Fibroblast of skin of scalp (primary cell): ENCODE measurements at regions not wholly inside any gene's neighbourhood (a gene's known extent, or its start where the extent isn't known, plus 50 kb on each side); places are given as distances from the start of the nearest gene placed in this dataset.

Experiments used
- DNase-seq: peaks from one replicate; pipeline ENCODE4 v3.0.0-alpha.2; 2013

DNA sequence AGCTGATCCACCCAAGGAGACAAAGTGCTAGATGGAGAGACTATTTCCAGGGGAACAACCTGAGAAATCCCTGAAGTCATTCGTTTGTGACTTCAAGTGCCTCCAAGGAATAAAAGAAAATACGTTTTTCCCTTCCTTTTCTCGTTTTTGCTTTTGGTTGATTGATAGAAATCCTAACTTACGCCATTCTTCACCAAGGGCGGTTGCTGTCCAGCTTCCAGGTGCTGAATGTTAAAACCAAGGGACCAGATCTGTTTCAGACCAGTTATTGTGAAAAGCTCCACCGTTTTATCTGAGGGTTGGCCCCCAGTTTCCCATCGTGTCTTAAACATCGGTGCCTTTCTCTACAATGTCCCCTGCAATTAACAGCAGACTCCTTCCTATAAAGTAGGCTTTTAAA, 600.7 kb upstream of the SGCD start:
- DNase-seq, result peak; percentile 57

DNA sequence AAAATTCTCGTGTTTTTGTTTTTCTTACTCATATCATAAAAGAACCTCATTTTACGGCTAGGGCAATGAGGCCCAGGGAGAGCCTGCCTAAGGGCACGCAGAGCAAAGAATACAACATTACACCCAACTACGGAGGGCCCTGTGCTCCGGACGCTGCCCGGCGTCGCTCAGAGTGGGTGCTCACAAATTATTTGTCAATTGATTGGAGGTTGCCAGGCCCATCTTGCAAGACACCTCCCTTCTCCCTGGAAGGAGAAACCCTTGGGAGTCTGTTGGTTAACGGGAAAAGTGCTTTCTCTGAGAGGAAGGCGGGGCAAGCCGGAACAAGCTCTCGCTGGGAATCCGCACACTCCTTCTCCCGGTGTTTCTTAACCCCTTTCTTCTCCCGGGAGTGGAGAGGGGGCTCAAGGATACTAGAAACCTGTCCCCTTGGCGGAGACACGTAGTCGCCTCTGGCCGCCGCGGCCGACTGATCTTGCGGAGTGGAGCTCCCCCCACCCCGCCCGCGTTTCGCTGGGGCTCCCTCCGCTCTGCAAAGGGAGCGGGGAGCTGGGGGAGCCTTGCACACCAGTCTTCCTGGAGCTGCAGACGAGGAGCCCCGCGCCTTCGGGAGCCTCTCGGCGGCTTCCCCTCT, 599.3 kb upstream of the SGCD start:
- peak; percentile 36 for DNase-seq

DNA sequence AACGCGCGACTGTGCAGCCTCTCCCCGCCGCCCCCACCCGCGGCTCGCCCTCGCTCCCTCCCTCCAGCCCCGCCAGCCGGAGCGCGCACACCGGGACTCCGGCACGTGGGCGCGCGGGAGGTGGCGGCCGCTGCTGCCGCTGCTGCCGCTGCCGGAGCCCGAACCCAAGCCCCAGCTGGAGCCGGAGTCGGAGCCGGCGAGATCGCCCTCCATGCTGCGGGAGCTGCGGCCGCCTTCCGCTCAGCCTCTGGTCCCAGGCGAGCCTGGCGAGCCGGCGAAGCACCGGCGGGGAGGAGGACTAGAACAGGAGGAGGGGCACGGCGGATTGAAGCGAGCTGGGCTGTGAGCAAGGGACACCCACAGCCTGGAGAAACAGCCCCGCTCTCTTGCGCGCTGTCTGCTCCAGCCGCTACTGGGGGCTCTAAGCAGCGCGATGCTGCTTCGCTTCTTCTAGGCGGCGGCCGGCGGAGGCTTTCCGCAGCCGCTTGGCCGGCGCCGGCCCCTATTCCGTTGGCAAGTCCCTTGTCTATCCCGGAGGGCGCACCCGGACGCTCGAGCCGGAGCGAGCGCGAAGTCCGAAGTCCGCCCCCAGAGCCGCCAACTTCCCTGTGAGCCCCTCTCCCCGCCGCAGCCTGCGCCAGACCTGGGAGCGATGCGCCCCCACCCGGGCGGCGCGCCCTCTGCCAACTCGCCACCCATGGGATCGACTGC, 598.7 kb upstream of the SGCD start:
- peak; percentile 83 for DNase-seq

GRCh38 chr5:155728857-155729683, 597.9 kb upstream of the SGCD start:
- peak; percentile 79 for DNase-seq

GRCh38 chr5:155729684-155730059, 597.3 kb upstream of the SGCD start:
- DNase-seq, result peak; percentile 82

- peak; percentile 5 for DNase-seq
Observed at GRCh38 chr5:155732587-155733376, 594.2 kb upstream of the SGCD start.

DNA sequence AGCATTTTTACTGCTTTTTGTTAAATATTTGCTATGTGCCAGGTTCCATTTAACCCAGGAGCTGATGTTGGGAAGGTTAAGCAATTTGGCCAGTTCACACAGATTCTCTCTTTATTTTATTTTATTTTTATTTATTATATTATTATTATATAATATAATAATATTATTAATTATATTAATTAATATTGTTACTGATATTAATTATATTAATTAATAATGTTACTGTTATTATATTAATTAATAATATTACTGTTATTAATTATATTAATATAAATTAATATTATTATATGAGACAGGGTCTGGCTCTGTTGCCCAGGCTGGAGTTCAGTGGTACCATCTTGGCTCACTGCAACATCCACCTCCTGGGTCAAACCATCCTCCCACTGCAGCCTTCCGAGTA, 593.0 kb upstream of the SGCD start:
- DNase-seq, result no peak

- DNase-seq, result peak; percentile 72
Observed at GRCh38 chr5:155735388-155735787, 591.6 kb upstream of the SGCD start.

DNA sequence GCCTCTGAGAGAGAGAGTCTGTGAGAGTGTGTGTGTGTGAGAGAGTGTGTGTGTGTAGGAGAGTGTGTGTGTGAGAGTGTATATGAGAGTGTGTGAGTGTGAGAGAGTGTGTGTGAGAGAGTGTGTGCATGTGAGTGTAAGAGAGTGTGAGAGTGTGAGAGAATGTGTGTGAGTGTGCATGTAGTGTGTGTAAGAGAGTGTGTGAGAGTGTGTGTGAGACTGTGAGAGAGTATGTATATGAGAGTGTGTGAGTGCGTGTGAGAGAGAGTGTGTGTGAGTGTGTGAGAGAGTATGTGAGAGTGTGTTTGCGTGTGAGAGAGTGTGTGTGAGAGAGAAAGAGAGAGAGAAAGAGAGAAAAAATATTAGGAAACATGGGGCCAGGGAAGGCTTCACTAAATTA, 588.3 kb upstream of the SGCD start:
- no peak for DNase-seq

GRCh38 chr5:155746367-155747038, 580.5 kb upstream of the SGCD start:
- peak; percentile 5 for DNase-seq

GRCh38 chr5:155750101-155750500, 576.9 kb upstream of the SGCD start:
- peak; percentile 40 for DNase-seq

GRCh38 chr5:155750571-155750970, 576.4 kb upstream of the SGCD start:
- DNase-seq, result peak; percentile 45

DNA sequence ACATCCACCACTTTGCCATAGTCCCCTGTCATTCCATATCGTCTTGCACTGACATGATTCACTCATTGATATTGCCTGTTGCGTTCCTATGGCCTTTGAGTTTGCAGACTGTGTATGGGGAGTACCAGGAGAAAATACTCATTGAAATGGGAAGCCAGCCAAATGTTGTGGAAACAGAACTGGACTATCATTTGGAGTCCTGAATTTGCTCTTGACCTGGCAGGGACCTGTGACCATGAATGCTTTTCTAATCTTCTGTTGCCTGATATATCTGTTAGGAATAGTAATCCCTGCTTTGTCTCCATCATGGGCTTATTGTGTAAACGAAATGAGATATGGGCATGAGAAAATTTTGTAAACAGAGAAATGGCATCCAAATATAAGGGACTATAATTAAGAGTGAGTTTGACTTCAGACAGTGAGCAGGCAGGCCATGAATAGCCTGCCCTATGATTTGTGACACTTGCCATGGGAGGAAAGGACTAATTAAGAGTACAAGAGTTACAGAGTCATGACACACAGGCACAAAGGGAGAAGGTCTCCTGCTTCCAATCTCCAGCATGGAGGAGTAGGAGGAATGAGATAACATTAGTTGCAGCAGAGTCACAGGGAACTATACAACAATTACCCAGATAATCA, 572.9 kb upstream of the SGCD start:
- no peak for DNase-seq

- DNase-seq, result no peak
Observed at GRCh38 chr5:155759252-155759651, 567.7 kb upstream of the SGCD start.

DNA sequence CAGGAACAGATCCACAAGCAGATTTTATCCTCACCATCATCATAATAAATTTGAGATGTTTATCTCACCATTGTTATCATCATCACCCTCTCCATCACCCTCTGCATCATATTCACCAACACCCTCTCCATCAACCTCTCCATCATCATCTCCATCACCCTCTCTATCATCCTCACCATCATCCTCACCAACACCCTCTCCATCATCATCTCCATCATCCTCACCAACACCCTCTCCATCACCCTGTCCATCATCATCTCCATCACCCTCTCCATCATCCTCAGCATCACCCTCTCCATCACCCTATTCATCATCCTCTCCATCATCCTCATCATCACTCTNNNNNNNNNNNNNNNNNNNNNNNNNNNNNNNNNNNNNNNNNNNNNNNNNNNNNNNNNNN, 567.0 kb upstream of the SGCD start:
- DNase-seq, result no peak

- no peak for DNase-seq
Observed at GRCh38 chr5:155761502-155761901, 565.5 kb upstream of the SGCD start.

GRCh38 chr5:155765715-155766114, 561.2 kb upstream of the SGCD start:
- DNase-seq, result no peak

GRCh38 chr5:155767470-155767869, 559.5 kb upstream of the SGCD start:
- peak; percentile 9 for DNase-seq

DNA sequence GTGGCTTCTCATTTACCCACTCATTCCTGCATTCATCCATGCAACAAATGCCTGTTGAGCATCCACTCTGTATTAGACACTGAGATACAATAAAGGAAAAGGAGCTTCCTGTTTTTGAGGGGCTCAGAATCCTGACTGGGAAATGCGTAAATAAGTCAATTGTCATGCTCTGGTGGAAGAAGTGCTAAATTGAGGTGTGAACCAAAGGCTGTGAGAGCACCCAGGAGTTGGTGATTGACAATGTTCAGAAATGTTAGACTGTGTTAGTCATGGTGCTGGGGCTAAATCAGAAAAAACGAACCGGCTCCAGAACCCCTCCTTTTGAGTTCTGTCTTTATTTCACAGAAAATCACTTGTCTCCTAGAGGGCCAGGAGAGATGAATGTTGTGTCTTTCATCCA, 558.6 kb upstream of the SGCD start:
- DNase-seq, result no peak

DNA sequence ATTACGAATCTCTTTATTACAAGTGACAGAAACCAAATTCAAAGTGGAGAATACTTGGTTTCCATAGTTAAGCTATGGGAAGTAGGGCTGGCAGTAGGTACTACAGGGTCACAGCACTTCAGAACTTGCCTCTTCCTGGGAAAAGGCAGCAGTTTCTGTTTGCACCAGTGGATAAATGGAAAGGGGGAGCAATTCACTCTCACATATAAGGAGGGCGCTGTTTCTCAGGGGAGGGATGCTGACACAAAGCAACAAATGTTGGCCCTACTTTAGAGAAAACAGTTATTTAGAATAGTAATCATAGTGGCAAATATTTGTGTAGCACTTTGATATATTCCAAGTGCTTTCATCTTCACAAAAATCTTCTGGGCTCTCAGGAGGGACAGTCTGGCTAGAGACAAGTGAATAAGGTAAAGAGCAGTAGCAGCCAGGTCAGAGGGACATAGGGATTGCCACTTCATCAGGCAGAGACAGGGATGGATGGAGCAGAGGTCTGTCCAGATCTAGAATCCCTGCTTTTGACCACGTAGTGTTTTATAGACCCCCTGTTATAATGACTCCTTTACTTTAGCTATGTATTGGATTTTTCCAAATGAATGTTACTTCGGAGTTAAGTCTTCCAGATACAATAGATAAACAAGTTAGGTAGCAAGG, 554.8 kb upstream of the SGCD start:
- DNase-seq, result no peak

- no peak for DNase-seq
Observed at GRCh38 chr5:155773680-155774079, 553.3 kb upstream of the SGCD start.
